ENCODE measurements at regions not wholly inside any gene's neighbourhood (a gene's known extent, or its start where the extent isn't known, plus 50 kb on each side); places are given as distances from the start of the nearest gene placed in this dataset.
A peak's percentile ranks its signal among the peaks of the same experiment; 100 is the strongest.

- no peak for FAIRE-seq
- whole genome bisulfite sequencing (ENCODE audit: low lambda C conversion rate): 43% methylated on average over 3 of the region's 3 CpGs
- DNase-seq (ENCODE audit: low spot score): no peak
- Histone ChIP-seq H3K27ac (ENCODE audit: extremely low read length, insufficient read depth, low read length) (no peak overlapping the region), H4K20me1 (ENCODE audit: insufficient read depth, low read length) (no peaks in the 10 kb centered on the region), H3K27me3 (ENCODE audit: control insufficient read depth in 1 of 2, insufficient read depth in 2 of 2, low read length in 2 of 2) (no peaks in the 10 kb centered on the region), H3K9me3 (ENCODE audit: low read length) (peaks cover 31% of the 10 kb centered on the region), H3K4me1 (ENCODE audit: insufficient read depth, low read length) (no peaks in the 10 kb centered on the region), H3K9ac (ENCODE audit: insufficient read depth, low read depth, low read length) (no peak overlapping the region), H3K4me3 (replicated peaks in 1 of 3; ENCODE audit: insufficient read depth in 1 of 3, low read depth in 2 of 3, low read length in 3 of 3) (no peak overlapping the region), H3K4me2 (ENCODE audit: low read depth, low read length) (no peak overlapping the region), H3K79me2 (ENCODE audit: insufficient read depth, low read length) (no peaks in the 10 kb centered on the region), H3K36me3 (replicated peaks in 1 of 2; ENCODE audit: control insufficient read depth in 1 of 2, insufficient read depth in 2 of 2, low read length in 2 of 2) (no peaks in the 10 kb centered on the region), H2AFZ (ENCODE audit: low read length) (no peak overlapping the region)
- ATAC-seq: no peak
- ChIA-PET POLR2A (no interaction called here), CTCF (ENCODE audit: low intra/inter-chr PET ratio, low total read pairs) (no interaction called here)
- in situ Hi-C loops (cut with HindIII; ENCODE audit: extremely low pct_ligation_motif_present, low pct_unique_long_range_greater_than_20kb) (no loop called here), intact Hi-C loops (cut with micrococcal nuclease; ENCODE audit: unreplicated experiment) (no loop called here)
- no TSS peak for BruUV-seq (replicated peaks)
- TF ChIP-seq NBN (conservative IDR thresholded peaks at IDR 0.05) (no peak), ELF3 (CRISPR knock-in tag; IDR thresholded peaks at IDR 0.05) (no peak), ZNF562 (CRISPR knock-in tag; IDR thresholded peaks at IDR 0.05; ENCODE audit: borderline replicate concordance) (no peak), SRSF9 (IDR thresholded peaks at IDR 0.05; ENCODE audit: borderline replicate concordance, insufficient read depth, low read depth, low read length, poor library complexity, severe bottlenecking) (peak; percentile 98), HNRNPLL (IDR thresholded peaks at IDR 0.05; ENCODE audit: low read depth, low read length, poor library complexity, severe bottlenecking) (no peak), HNRNPK (IDR thresholded peaks at IDR 0.05; ENCODE audit: low read depth, low read length, poor library complexity, severe bottlenecking) (peak; percentile 65), GFI1 (CRISPR knock-in tag; IDR thresholded peaks at IDR 0.05; ENCODE audit: borderline replicate concordance) (no peak)
- TF ChIP-seq, protein P1, sequence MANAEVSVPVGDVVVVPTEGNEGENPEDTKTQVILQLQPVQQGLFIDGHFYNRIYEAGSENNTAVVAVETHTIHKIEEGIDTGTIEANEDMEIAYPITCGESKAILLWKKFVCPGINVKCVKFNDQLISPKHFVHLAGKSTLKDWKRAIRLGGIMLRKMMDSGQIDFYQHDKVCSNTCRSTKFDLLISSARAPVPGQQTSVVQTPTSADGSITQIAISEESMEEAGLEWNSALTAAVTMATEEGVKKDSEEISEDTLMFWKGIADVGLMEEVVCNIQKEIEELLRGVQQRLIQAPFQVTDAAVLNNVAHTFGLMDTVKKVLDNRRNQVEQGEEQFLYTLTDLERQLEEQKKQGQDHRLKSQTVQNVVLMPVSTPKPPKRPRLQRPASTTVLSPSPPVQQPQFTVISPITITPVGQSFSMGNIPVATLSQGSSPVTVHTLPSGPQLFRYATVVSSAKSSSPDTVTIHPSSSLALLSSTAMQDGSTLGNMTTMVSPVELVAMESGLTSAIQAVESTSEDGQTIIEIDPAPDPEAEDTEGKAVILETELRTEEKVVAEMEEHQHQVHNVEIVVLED (CRISPR knock-in tag; IDR thresholded peaks at IDR 0.05; ENCODE audit: borderline replicate concordance): no peak
Observed at GRCh38 chr5:19229179-19229835, 758.7 kb downstream of the CDH18 start.

Data from HepG2 (cell line).